ENCODE measurements at regions not wholly inside any gene's neighbourhood (a gene's known extent, or its start where the extent isn't known, plus 50 kb on each side); places are given as distances from the start of the nearest gene placed in this dataset.

DNA sequence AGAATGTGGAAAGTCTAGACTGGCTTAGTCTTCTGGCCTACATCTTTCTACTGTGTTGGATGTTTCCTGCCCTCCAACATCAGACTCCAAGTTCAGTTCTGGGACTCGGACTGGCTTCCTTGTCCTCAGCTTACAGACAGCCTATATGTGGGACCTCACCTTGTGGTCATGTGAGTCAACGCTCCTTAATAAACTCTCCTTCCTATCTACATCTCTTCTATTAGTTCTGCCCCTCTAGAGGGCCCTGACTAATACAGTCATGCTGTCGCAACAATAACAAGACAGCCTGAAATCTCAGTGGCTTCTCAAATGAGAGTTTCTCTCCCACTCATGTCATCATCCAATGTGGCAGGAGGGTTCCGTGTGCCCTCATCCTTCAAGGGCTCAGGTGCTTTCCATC, 347.8 kb downstream of the MZT1 start (continued):
- TF ChIP-seq, protein P1, sequence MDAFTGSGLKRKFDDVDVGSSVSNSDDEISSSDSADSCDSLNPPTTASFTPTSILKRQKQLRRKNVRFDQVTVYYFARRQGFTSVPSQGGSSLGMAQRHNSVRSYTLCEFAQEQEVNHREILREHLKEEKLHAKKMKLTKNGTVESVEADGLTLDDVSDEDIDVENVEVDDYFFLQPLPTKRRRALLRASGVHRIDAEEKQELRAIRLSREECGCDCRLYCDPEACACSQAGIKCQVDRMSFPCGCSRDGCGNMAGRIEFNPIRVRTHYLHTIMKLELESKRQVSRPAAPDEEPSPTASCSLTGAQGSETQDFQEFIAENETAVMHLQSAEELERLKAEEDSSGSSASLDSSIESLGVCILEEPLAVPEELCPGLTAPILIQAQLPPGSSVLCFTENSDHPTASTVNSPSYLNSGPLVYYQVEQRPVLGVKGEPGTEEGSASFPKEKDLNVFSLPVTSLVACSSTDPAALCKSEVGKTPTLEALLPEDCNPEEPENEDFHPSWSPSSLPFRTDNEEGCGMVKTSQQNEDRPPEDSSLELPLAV (CRISPR knock-in tag; conservative IDR thresholded peaks at IDR 0.05; ENCODE audit: low read depth), result no peak
- no peak for TF ChIP-seq ZKSCAN8 (CRISPR knock-in tag; IDR thresholded peaks at IDR 0.05; ENCODE audit: borderline replicate concordance)

GRCh38 chr13:72368031-72368430, 359.4 kb downstream of the MZT1 start:
- H4K20me1 ChIP-seq (ENCODE audit: insufficient read depth, low read length), result no peaks in the 10 kb centered on the region
- FAIRE-seq (no peak), DNase-seq (ENCODE audit: low spot score) (no peak), ATAC-seq (no peak)
- H3K4me2 ChIP-seq (ENCODE audit: low read depth, low read length), result no peak overlapping the region
- no peaks in the 10 kb centered on the region for H3K79me2 ChIP-seq (ENCODE audit: insufficient read depth, low read length)
- no peak overlapping the region for H3K27ac ChIP-seq (ENCODE audit: extremely low read length, insufficient read depth, low read length)
- intact Hi-C loops (cut with micrococcal nuclease; ENCODE audit: unreplicated experiment), result no loop called here
- H2AFZ ChIP-seq (ENCODE audit: low read length), result no peak overlapping the region
- 0% methylated on average over 1 of the region's 1 CpG for WGBS (ENCODE audit: low lambda C conversion rate)
- H3K4me3 ChIP-seq (replicated peaks in 1 of 3; ENCODE audit: insufficient read depth in 1 of 3, low read depth in 2 of 3, low read length in 3 of 3), result no peak overlapping the region
- no peaks in the 10 kb centered on the region for H3K4me1 ChIP-seq (ENCODE audit: insufficient read depth, low read length)
- no TSS peak for BruUV-seq (replicated peaks)
- H3K27me3 ChIP-seq (ENCODE audit: control insufficient read depth in 1 of 2, insufficient read depth in 2 of 2, low read length in 2 of 2), result no peaks in the 10 kb centered on the region
- in situ Hi-C loops (cut with HindIII; ENCODE audit: extremely low pct_ligation_motif_present, low pct_unique_long_range_greater_than_20kb), result no loop called here
- CTCF ChIA-PET (ENCODE audit: low intra/inter-chr PET ratio, low total read pairs), result no interaction called here
- H3K9me3 ChIP-seq (ENCODE audit: low read length), result no peaks in the 10 kb centered on the region
- H3K36me3 ChIP-seq (replicated peaks in 1 of 2; ENCODE audit: control insufficient read depth in 1 of 2, insufficient read depth in 2 of 2, low read length in 2 of 2), result no peaks in the 10 kb centered on the region
- POLR2A ChIA-PET, result no interaction called here
- H3K9ac ChIP-seq (ENCODE audit: insufficient read depth, low read depth, low read length), result no peak overlapping the region
- TF ChIP-seq, protein P2, sequence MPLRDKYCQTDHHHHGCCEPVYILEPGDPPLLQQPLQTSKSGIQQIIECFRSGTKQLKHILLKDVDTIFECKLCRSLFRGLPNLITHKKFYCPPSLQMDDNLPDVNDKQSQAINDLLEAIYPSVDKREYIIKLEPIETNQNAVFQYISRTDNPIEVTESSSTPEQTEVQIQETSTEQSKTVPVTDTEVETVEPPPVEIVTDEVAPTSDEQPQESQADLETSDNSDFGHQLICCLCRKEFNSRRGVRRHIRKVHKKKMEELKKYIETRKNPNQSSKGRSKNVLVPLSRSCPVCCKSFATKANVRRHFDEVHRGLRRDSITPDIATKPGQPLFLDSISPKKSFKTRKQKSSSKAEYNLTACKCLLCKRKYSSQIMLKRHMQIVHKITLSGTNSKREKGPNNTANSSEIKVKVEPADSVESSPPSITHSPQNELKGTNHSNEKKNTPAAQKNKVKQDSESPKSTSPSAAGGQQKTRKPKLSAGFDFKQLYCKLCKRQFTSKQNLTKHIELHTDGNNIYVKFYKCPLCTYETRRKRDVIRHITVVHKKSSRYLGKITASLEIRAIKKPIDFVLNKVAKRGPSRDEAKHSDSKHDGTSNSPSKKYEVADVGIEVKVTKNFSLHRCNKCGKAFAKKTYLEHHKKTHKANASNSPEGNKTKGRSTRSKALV (CRISPR knock-in tag; IDR thresholded peaks at IDR 0.05), result no peak
- TF ChIP-seq CEBPB (IDR thresholded peaks at IDR 0.05; ENCODE audit: borderline replicate concordance, low read depth, low read length), result no peak
- no peak for TF ChIP-seq ZNF142 (CRISPR knock-in tag; IDR thresholded peaks at IDR 0.05)
- TF ChIP-seq, protein P3, sequence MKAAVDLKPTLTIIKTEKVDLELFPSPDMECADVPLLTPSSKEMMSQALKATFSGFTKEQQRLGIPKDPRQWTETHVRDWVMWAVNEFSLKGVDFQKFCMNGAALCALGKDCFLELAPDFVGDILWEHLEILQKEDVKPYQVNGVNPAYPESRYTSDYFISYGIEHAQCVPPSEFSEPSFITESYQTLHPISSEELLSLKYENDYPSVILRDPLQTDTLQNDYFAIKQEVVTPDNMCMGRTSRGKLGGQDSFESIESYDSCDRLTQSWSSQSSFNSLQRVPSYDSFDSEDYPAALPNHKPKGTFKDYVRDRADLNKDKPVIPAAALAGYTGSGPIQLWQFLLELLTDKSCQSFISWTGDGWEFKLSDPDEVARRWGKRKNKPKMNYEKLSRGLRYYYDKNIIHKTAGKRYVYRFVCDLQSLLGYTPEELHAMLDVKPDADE (CRISPR knock-in tag; IDR thresholded peaks at IDR 0.05), result no peak
- TF ChIP-seq SP4 (CRISPR knock-in tag; IDR thresholded peaks at IDR 0.05), result no peak
- TF ChIP-seq NFE2L1 (CRISPR knock-in tag; IDR thresholded peaks at IDR 0.05; ENCODE audit: borderline replicate concordance), result no peak
- no peak for TF ChIP-seq THRA (CRISPR knock-in tag; IDR thresholded peaks at IDR 0.05; ENCODE audit: borderline replicate concordance)
- TF ChIP-seq ZNF607 (CRISPR knock-in tag; IDR thresholded peaks at IDR 0.05; ENCODE audit: borderline replicate concordance), result no peak
- no peak for TF ChIP-seq ZKSCAN8 (CRISPR knock-in tag; IDR thresholded peaks at IDR 0.05; ENCODE audit: borderline replicate concordance)
- no peak for TF ChIP-seq ZNF629 (CRISPR knock-in tag; conservative IDR thresholded peaks at IDR 0.05)
